HEK293 (cell line): ENCODE measurements at regions not wholly inside any gene's neighbourhood (a gene's known extent, or its start where the extent isn't known, plus 50 kb on each side); places are given as distances from the start of the nearest gene placed in this dataset.

Experiments
- CTCF ChIA-PET: fragments of 350-600 bp; formaldehyde crosslinking; extraction: SDS; loops from one replicate; lab custom pipeline; 2021; ENCODE audit warnings: antibody characterized with exemption; lab: Yijun Ruan, JAX
- POLR2A ChIA-PET: fragments of 300-600 bp; formaldehyde crosslinking; extraction: SDS; loops from one replicate; lab custom pipeline; 2020; ENCODE audit warnings: antibody characterized with exemption, inconsistent platforms; lab: Yijun Ruan, JAX
- H3K27ac ChIP-seq: fragments of 200-500 bp; sonication (Bioruptor generic); 2 replicates; pipeline ENCODE4 v1.5.1; 2014; ENCODE audit warnings: low read depth, low read length, control low read depth, inconsistent platforms; ENCODE audit errors: extremely low read depth
- H3K36me3 ChIP-seq, 2 experiments: fragments of 200-500 bp in 1 of 2; sonication (Bioruptor generic) in 1 of 2; 1 replicate in 1 of 2; 2 replicates in 1 of 2; pipeline ENCODE4 v1.5.1; 2014 to 2017; ENCODE audit warnings: inconsistent platforms in 2 of 2, low read length in 2 of 2; ENCODE audit not compliant: control insufficient read depth in 2 of 2, insufficient read depth in 1 of 2
- H3K4me1 ChIP-seq: fragments of 200-500 bp; sonication (Bioruptor generic); 2 replicates; pipeline ENCODE4 v1.5.1; 2014; ENCODE audit warnings: mild to moderate bottlenecking, low read length, inconsistent platforms; ENCODE audit not compliant: control insufficient read depth, insufficient read depth
- H3K4me3 ChIP-seq: 2 replicates; pipeline ENCODE4 v1.5.1; 2011; ENCODE audit warnings: low read depth, mild to moderate bottlenecking, control low read depth, low read length, moderate library complexity
- H3K9me3 ChIP-seq: fragments of 200-500 bp; sonication (Bioruptor generic); 2 replicates; pipeline ENCODE4 v1.5.1; 2014; ENCODE audit warnings: low read depth, low read length, inconsistent platforms; ENCODE audit not compliant: control insufficient read depth, insufficient read depth
- EGR2 ChIP-seq: fragments of 450-650 bp; formaldehyde crosslinking; IDR thresholded peaks from 2 replicates; pipeline ENCODE4 v1.5.1; 2016; ENCODE audit warnings: low read depth, missing biosample characterization, missing genetic modification characterization
- GFI1B ChIP-seq: fragments of 450-650 bp; formaldehyde crosslinking; IDR thresholded peaks from 2 replicates; pipeline ENCODE4 v1.5.1; 2016; ENCODE audit warnings: missing biosample characterization, missing genetic modification characterization
- KLF1 ChIP-seq: fragments of 450-650 bp; formaldehyde crosslinking; IDR thresholded peaks from 2 replicates; pipeline ENCODE4 v1.5.1; 2016; ENCODE audit warnings: missing biosample characterization, missing genetic modification characterization
- KLF9 ChIP-seq: fragments of 450-650 bp; formaldehyde crosslinking; IDR thresholded peaks from 2 replicates; pipeline ENCODE4 v1.5.1; 2016; ENCODE audit warnings: missing biosample characterization, missing genetic modification characterization, low read depth
- SP3 ChIP-seq: fragments of 450-650 bp; formaldehyde crosslinking; IDR thresholded peaks from 2 replicates; pipeline ENCODE4 v1.5.1; 2016; ENCODE audit warnings: missing biosample characterization, missing genetic modification characterization
- YY1 ChIP-seq: fragments of 450-650 bp; formaldehyde crosslinking; IDR thresholded peaks from 2 replicates; pipeline ENCODE4 v1.5.1; 2018; ENCODE audit warnings: missing biosample characterization, missing genetic modification characterization
- ZFHX2 ChIP-seq: fragments of 450-650 bp; formaldehyde crosslinking; conservative IDR thresholded peaks from 2 replicates; pipeline ENCODE4 v1.5.1; 2016; ENCODE audit warnings: missing biosample characterization, missing genetic modification characterization
- ZIC2 ChIP-seq: fragments of 450-650 bp; formaldehyde crosslinking; IDR thresholded peaks from 2 replicates; pipeline ENCODE4 v1.5.1; 2016; ENCODE audit warnings: missing biosample characterization, missing genetic modification characterization
- ZNF10 ChIP-seq: fragments of 450-650 bp; formaldehyde crosslinking; IDR thresholded peaks from 2 replicates; pipeline ENCODE4 v1.5.1; 2017; ENCODE audit warnings: missing biosample characterization, missing genetic modification characterization
- ZNF121 ChIP-seq: fragments of 450-650 bp; formaldehyde crosslinking; IDR thresholded peaks from 2 replicates; pipeline ENCODE4 v1.5.1; 2016; ENCODE audit warnings: missing biosample characterization, missing genetic modification characterization
- ZNF133 ChIP-seq: fragments of 450-650 bp; formaldehyde crosslinking; IDR thresholded peaks from 2 replicates; pipeline ENCODE4 v1.5.1; 2016; ENCODE audit warnings: missing biosample characterization, missing genetic modification characterization
- ZNF214 ChIP-seq: fragments of 450-650 bp; formaldehyde crosslinking; IDR thresholded peaks from 2 replicates; pipeline ENCODE4 v1.5.1; 2017; ENCODE audit warnings: missing biosample characterization, mild to moderate bottlenecking, missing genetic modification characterization, borderline replicate concordance
- ZNF223 ChIP-seq: fragments of 450-650 bp; formaldehyde crosslinking; IDR thresholded peaks from 2 replicates; pipeline ENCODE4 v1.5.1; 2016; ENCODE audit warnings: missing biosample characterization, missing genetic modification characterization
- ZNF549 ChIP-seq: fragments of 450-650 bp; IDR thresholded peaks from 2 replicates; pipeline ENCODE4 v1.5.1; 2018; ENCODE audit warnings: missing biosample characterization, missing genetic modification characterization, mild to moderate bottlenecking, inconsistent platforms, moderate library complexity
- ZNF624 ChIP-seq: fragments of 450-650 bp; formaldehyde crosslinking; IDR thresholded peaks from 2 replicates; pipeline ENCODE4 v1.5.1; 2017; ENCODE audit warnings: missing biosample characterization, missing genetic modification characterization
- ZNF658 ChIP-seq: fragments of 450-650 bp; formaldehyde crosslinking; IDR thresholded peaks from 2 replicates; pipeline ENCODE4; 2016; ENCODE audit warnings: missing biosample characterization, missing genetic modification characterization
- ZNF660 ChIP-seq: fragments of 450-650 bp; IDR thresholded peaks from 2 replicates; pipeline ENCODE4 v1.5.1; 2018; ENCODE audit warnings: missing biosample characterization, mild to moderate bottlenecking, missing genetic modification characterization
- ZNF677 ChIP-seq: fragments of 450-650 bp; IDR thresholded peaks from 2 replicates; pipeline ENCODE4 v1.5.0; 2018; ENCODE audit warnings: missing biosample characterization, mild to moderate bottlenecking, missing genetic modification characterization, moderate library complexity
- ZNF768 ChIP-seq: fragments of 450-650 bp; formaldehyde crosslinking; IDR thresholded peaks from 2 replicates; pipeline ENCODE4 v1.5.1; 2018; ENCODE audit warnings: missing biosample characterization, mild to moderate bottlenecking, missing genetic modification characterization
- ZNF785 ChIP-seq: fragments of 450-650 bp; formaldehyde crosslinking; IDR thresholded peaks from 2 replicates; pipeline ENCODE4 v1.5.1; 2016; ENCODE audit warnings: missing biosample characterization, missing genetic modification characterization
- ZNF791 ChIP-seq: fragments of 450-650 bp; formaldehyde crosslinking; IDR thresholded peaks from 2 replicates; pipeline ENCODE4 v1.5.1; 2016; ENCODE audit warnings: missing biosample characterization, missing genetic modification characterization
- TF ChIP-seq, protein P1 (sequence below): fragments of 450-650 bp; formaldehyde crosslinking; IDR thresholded peaks from 2 replicates; pipeline ENCODE4 v1.5.1; 2016; ENCODE audit warnings: missing biosample characterization, missing genetic modification characterization
- TF ChIP-seq, protein P2 (sequence below): fragments of 450-650 bp; formaldehyde crosslinking; IDR thresholded peaks from 2 replicates; pipeline ENCODE4 v1.5.1; 2016; ENCODE audit warnings: missing biosample characterization, missing genetic modification characterization
- TF ChIP-seq, protein P3 (sequence below): fragments of 450-650 bp; formaldehyde crosslinking; IDR thresholded peaks from 2 replicates; pipeline ENCODE4 v1.5.1; 2017; ENCODE audit warnings: missing biosample characterization, mild to moderate bottlenecking, missing genetic modification characterization, moderate library complexity

DNA sequence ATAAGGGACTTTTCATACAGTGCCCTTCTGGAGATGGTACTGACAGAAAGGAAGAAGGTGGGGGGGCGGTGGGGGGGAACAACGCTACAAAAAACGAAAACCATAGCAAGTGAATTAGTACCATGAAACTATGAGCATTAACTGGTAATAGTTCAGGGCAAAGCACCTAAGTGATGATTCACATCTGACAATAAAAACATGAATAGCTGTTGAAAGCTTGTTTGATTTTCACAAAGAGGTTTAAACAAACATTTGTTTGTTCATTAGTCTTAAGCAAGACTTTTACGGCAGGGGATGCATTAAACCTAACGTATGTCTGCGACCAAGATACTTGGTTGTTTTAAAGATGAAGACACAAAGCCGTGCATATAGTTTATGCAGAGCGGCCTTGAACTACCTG lies 177.5 kb downstream of the LMO4 start (continued):
- TF ChIP-seq ZNF624 (tag by site-specific recombination): no peak
- TF ChIP-seq ZNF785 (tag by site-specific recombination): no peak
- TF ChIP-seq ZNF133 (tag by site-specific recombination): no peak
- no peak for TF ChIP-seq ZNF658
- no peak for TF ChIP-seq KLF1 (tag by site-specific recombination)
- TF ChIP-seq, protein P1, sequence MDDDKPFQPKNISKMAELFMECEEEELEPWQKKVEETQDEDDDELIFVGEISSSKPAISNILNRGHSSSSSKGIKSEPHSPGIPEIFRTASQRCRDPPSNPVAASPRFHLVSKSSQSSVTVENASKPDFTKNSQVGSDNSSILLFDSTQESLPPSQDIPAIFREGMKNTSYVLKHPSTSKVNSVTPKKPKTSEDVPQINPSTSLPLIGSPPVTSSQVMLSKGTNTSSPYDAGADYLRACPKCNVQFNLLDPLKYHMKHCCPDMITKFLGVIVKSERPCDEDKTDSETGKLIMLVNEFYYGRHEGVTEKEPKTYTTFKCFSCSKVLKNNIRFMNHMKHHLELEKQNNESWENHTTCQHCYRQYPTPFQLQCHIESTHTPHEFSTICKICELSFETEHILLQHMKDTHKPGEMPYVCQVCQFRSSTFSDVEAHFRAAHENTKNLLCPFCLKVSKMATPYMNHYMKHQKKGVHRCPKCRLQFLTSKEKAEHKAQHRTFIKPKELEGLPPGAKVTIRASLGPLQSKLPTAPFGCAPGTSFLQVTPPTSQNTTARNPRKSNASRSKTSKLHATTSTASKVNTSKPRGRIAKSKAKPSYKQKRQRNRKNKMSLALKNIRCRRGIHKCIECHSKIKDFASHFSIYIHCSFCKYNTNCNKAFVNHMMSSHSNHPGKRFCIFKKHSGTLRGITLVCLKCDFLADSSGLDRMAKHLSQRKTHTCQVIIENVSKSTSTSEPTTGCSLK: no peak
- TF ChIP-seq, protein P2, sequence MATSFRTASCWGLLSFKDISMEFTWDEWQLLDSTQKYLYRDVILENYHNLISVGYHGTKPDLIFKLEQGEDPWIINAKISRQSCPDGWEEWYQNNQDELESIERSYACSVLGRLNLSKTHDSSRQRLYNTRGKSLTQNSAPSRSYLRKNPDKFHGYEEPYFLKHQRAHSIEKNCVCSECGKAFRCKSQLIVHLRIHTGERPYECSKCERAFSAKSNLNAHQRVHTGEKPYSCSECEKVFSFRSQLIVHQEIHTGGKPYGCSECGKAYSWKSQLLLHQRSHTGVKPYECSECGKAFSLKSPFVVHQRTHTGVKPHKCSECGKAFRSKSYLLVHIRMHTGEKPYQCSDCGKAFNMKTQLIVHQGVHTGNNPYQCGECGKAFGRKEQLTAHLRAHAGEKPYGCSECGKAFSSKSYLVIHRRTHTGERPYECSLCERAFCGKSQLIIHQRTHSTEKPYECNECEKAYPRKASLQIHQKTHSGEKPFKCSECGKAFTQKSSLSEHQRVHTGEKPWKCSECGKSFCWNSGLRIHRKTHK (tag by site-specific recombination): no peak
- TF ChIP-seq GFI1B: no peak
- no peak for TF ChIP-seq KLF9 (tag by site-specific recombination)

- H3K4me1 ChIP-seq: no peaks in the 10 kb centered on the region
- no peaks in the 10 kb centered on the region for H3K36me3 ChIP-seq
- no peak overlapping the region for H3K4me3 ChIP-seq
- TF ChIP-seq EGR2 (tag by site-specific recombination) (no peak), ZNF768 (tag by site-specific recombination) (no peak), ZNF791 (tag by site-specific recombination) (no peak), SP3 (tag by site-specific recombination) (no peak)
- TF ChIP-seq, protein P3, sequence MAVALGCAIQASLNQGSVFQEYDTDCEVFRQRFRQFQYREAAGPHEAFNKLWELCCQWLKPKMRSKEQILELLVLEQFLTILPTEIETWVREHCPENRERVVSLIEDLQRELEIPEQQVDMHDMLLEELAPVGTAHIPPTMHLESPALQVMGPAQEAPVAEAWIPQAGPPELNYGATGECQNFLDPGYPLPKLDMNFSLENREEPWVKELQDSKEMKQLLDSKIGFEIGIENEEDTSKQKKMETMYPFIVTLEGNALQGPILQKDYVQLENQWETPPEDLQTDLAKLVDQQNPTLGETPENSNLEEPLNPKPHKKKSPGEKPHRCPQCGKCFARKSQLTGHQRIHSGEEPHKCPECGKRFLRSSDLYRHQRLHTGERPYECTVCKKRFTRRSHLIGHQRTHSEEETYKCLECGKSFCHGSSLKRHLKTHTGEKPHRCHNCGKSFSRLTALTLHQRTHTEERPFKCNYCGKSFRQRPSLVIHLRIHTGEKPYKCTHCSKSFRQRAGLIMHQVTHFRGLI: peak; percentile 55
- H3K9me3 ChIP-seq: no peaks in the 10 kb centered on the region
- no peak overlapping the region for H3K27ac ChIP-seq
- CTCF ChIA-PET: no interaction called here
- POLR2A ChIA-PET: no interaction called here
Observed at GRCh38 chr1:87508247-87508787, 179.6 kb downstream of the LMO4 start.

DNA sequence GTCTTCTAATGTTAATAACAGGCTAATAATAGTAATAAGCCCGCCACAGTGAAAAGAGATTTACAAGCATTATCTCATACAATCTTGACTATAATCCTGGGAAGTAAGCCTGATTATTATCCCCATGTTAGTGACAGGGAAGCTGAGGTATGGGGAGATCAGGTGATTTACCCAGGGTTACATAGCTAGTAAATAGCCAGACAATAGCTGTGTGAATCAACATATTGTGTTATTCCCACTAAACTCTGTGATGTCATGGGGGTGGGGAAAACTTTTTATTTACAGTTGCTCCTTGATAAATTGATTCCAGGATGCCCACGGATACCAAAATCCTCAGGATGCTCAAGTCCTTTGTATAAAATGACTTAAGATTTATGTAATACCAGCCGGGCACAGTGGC lies 181.9 kb downstream of the LMO4 start:
- TF ChIP-seq ZNF121 (tag by site-specific recombination) (no peak), ZNF660 (tag by site-specific recombination) (peak; percentile 65; the same call in 1 of the 2 replicates)
- Histone ChIP-seq H3K4me1 (no peaks in the 10 kb centered on the region), H3K4me3 (no peak overlapping the region), H3K9me3 (no peaks in the 10 kb centered on the region), H3K27ac (no peak overlapping the region), H3K36me3 (no peaks in the 10 kb centered on the region)
- CTCF ChIA-PET: no interaction called here
- POLR2A ChIA-PET: no interaction called here

GRCh38 chr1:87511449-87511848 lies 182.8 kb downstream of the LMO4 start:
- ChIA-PET POLR2A (no interaction called here), CTCF (no interaction called here)
- no peaks in the 10 kb centered on the region for H3K9me3 ChIP-seq
- no peak overlapping the region for H3K4me3 ChIP-seq
- H3K4me1 ChIP-seq: no peaks in the 10 kb centered on the region
- H3K27ac ChIP-seq: no peak overlapping the region
- H3K36me3 ChIP-seq: no peaks in the 10 kb centered on the region
- TF ChIP-seq YY1 (no peak), ZNF677 (tag by site-specific recombination) (no peak), ZNF214 (tag by site-specific recombination) (no peak), ZNF10 (tag by site-specific recombination) (no peak), ZFHX2 (tag by site-specific recombination) (no peak), SP3 (tag by site-specific recombination) (no peak), ZIC2 (tag by site-specific recombination) (no peak), ZNF223 (tag by site-specific recombination) (no peak), ZNF549 (tag by site-specific recombination) (no peak)
